ENCODE measurements at regions not wholly inside any gene's neighbourhood (a gene's known extent, or its start where the extent isn't known, plus 50 kb on each side); places are given as distances from the start of the nearest gene placed in this dataset.

GRCh38 chr9:108257382-108257781 lies 598.4 kb downstream of the ACTL7B start:
- TF ChIP-seq CTCF (conservative IDR thresholded peaks at IDR 0.05 in 1 of 2, IDR thresholded peaks at IDR 0.05 in 1 of 2; ENCODE audit: extremely low read depth in 1 of 2, insufficient read depth in 1 of 2, low read depth in 1 of 2, low read length in 2 of 2) = no peak
- TF ChIP-seq EZH2 (IDR thresholded peaks at IDR 0.05; ENCODE audit: borderline replicate concordance, low read length) = no peak
